ENCODE measurements at regions not wholly inside any gene's neighbourhood (a gene's known extent, or its start where the extent isn't known, plus 50 kb on each side); places are given as distances from the start of the nearest gene placed in this dataset.

DNA sequence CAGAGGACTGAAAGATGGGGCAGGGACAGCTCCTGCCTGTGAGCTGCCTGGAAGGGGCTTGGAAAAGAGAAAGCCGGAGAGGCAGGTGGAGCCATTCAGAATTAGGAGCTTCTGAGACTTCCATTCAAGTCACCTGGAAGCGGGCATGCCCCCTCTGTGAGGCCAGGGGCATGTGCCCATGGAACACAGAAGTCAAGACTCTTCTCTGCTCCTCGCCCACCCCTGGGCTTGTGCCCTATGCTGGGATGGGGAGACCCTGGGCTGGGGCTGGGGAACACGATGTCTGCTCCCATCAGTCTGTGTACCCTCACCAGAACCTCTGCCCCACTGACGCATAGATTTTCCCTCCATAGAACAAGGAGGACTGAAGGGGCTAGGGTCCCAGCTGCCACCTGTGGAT lies 372.0 kb downstream of the SHANK2 start (continued):
- TF ChIP-seq, protein P1, sequence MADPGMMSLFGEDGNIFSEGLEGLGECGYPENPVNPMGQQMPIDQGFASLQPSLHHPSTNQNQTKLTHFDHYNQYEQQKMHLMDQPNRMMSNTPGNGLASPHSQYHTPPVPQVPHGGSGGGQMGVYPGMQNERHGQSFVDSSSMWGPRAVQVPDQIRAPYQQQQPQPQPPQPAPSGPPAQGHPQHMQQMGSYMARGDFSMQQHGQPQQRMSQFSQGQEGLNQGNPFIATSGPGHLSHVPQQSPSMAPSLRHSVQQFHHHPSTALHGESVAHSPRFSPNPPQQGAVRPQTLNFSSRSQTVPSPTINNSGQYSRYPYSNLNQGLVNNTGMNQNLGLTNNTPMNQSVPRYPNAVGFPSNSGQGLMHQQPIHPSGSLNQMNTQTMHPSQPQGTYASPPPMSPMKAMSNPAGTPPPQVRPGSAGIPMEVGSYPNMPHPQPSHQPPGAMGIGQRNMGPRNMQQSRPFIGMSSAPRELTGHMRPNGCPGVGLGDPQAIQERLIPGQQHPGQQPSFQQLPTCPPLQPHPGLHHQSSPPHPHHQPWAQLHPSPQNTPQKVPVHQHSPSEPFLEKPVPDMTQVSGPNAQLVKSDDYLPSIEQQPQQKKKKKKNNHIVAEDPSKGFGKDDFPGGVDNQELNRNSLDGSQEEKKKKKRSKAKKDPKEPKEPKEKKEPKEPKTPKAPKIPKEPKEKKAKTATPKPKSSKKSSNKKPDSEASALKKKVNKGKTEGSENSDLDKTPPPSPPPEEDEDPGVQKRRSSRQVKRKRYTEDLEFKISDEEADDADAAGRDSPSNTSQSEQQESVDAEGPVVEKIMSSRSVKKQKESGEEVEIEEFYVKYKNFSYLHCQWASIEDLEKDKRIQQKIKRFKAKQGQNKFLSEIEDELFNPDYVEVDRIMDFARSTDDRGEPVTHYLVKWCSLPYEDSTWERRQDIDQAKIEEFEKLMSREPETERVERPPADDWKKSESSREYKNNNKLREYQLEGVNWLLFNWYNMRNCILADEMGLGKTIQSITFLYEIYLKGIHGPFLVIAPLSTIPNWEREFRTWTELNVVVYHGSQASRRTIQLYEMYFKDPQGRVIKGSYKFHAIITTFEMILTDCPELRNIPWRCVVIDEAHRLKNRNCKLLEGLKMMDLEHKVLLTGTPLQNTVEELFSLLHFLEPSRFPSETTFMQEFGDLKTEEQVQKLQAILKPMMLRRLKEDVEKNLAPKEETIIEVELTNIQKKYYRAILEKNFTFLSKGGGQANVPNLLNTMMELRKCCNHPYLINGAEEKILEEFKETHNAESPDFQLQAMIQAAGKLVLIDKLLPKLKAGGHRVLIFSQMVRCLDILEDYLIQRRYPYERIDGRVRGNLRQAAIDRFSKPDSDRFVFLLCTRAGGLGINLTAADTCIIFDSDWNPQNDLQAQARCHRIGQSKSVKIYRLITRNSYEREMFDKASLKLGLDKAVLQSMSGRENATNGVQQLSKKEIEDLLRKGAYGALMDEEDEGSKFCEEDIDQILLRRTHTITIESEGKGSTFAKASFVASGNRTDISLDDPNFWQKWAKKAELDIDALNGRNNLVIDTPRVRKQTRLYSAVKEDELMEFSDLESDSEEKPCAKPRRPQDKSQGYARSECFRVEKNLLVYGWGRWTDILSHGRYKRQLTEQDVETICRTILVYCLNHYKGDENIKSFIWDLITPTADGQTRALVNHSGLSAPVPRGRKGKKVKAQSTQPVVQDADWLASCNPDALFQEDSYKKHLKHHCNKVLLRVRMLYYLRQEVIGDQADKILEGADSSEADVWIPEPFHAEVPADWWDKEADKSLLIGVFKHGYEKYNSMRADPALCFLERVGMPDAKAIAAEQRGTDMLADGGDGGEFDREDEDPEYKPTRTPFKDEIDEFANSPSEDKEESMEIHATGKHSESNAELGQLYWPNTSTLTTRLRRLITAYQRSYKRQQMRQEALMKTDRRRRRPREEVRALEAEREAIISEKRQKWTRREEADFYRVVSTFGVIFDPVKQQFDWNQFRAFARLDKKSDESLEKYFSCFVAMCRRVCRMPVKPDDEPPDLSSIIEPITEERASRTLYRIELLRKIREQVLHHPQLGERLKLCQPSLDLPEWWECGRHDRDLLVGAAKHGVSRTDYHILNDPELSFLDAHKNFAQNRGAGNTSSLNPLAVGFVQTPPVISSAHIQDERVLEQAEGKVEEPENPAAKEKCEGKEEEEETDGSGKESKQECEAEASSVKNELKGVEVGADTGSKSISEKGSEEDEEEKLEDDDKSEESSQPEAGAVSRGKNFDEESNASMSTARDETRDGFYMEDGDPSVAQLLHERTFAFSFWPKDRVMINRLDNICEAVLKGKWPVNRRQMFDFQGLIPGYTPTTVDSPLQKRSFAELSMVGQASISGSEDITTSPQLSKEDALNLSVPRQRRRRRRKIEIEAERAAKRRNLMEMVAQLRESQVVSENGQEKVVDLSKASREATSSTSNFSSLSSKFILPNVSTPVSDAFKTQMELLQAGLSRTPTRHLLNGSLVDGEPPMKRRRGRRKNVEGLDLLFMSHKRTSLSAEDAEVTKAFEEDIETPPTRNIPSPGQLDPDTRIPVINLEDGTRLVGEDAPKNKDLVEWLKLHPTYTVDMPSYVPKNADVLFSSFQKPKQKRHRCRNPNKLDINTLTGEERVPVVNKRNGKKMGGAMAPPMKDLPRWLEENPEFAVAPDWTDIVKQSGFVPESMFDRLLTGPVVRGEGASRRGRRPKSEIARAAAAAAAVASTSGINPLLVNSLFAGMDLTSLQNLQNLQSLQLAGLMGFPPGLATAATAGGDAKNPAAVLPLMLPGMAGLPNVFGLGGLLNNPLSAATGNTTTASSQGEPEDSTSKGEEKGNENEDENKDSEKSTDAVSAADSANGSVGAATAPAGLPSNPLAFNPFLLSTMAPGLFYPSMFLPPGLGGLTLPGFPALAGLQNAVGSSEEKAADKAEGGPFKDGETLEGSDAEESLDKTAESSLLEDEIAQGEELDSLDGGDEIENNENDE (IDR thresholded peaks at IDR 0.05; ENCODE audit: low read depth, low read length) = no peak
- TF ChIP-seq, protein P2, sequence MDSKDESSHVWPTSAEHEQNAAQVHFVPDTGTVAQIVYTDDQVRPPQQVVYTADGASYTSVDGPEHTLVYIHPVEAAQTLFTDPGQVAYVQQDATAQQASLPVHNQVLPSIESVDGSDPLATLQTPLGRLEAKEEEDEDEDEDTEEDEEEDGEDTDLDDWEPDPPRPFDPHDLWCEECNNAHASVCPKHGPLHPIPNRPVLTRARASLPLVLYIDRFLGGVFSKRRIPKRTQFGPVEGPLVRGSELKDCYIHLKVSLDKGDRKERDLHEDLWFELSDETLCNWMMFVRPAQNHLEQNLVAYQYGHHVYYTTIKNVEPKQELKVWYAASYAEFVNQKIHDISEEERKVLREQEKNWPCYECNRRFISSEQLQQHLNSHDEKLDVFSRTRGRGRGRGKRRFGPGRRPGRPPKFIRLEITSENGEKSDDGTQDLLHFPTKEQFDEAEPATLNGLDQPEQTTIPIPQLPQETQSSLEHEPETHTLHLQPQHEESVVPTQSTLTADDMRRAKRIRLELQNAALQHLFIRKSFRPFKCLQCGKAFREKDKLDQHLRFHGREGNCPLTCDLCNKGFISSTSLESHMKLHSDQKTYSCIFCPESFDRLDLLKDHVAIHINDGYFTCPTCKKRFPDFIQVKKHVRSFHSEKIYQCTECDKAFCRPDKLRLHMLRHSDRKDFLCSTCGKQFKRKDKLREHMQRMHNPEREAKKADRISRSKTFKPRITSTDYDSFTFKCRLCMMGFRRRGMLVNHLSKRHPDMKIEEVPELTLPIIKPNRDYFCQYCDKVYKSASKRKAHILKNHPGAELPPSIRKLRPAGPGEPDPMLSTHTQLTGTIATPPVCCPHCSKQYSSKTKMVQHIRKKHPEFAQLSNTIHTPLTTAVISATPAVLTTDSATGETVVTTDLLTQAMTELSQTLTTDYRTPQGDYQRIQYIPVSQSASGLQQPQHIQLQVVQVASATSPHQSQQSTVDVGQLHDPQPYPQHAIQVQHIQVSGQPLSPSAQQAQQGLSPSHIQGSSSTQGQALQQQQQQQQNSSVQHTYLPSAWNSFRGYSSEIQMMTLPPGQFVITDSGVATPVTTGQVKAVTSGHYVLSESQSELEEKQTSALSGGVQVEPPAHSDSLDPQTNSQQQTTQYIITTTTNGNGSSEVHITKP (IDR thresholded peaks at IDR 0.05; ENCODE audit: partially characterized antibody) = no peak
- TF ChIP-seq, protein P3, sequence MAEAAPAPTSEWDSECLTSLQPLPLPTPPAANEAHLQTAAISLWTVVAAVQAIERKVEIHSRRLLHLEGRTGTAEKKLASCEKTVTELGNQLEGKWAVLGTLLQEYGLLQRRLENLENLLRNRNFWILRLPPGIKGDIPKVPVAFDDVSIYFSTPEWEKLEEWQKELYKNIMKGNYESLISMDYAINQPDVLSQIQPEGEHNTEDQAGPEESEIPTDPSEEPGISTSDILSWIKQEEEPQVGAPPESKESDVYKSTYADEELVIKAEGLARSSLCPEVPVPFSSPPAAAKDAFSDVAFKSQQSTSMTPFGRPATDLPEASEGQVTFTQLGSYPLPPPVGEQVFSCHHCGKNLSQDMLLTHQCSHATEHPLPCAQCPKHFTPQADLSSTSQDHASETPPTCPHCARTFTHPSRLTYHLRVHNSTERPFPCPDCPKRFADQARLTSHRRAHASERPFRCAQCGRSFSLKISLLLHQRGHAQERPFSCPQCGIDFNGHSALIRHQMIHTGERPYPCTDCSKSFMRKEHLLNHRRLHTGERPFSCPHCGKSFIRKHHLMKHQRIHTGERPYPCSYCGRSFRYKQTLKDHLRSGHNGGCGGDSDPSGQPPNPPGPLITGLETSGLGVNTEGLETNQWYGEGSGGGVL (CRISPR knock-in tag; IDR thresholded peaks at IDR 0.05) = no peak

All from K562 (cell line).